Fibroblast of lung (primary cell): ENCODE measurements at regions not wholly inside any gene's neighbourhood (a gene's known extent, or its start where the extent isn't known, plus 50 kb on each side); places are given as distances from the start of the nearest gene placed in this dataset.
"Not testable (repeated sequence)": the region's sequence is repeated elsewhere in the genome, so short reads cannot be mapped to it uniquely, and the experiment has no call there.

Experiments
- CTCF ChIP-seq, 2 donors: IDR thresholded peaks in 1 of 2; conservative IDR thresholded peaks in 1 of 2; 1 replicate in 1 of 2; 2 replicates in 1 of 2; pipeline ENCODE4 v1.5.1; 2011 to 2012; ENCODE audit warnings: low read length in 2 of 2, control low read depth in 1 of 2, inconsistent platforms in 1 of 2, low read depth in 1 of 2, mild to moderate bottlenecking in 1 of 2
- EZH2 ChIP-seq: IDR thresholded peaks from 2 replicates; pipeline ENCODE4 v1.5.1; 2012; ENCODE audit warnings: low read length, control low read depth, mild to moderate bottlenecking; ENCODE audit errors: missing control alignments

GRCh38 chr2:87505909-87506308 lies 242.0 kb upstream of the PLGLB2 start:
- not testable (repeated sequence) for TF ChIP-seq CTCF (conservative IDR thresholded peaks at IDR 0.05 in 1 of 2, IDR thresholded peaks at IDR 0.05 in 1 of 2; ENCODE audit: low read depth in 1 of 2, low read length in 2 of 2); EZH2
